ENCODE measurements at regions not wholly inside any gene's neighbourhood (a gene's known extent, or its start where the extent isn't known, plus 50 kb on each side); places are given as distances from the start of the nearest gene placed in this dataset.
"Not testable (repeated sequence)": the region's sequence is repeated elsewhere in the genome, so short reads cannot be mapped to it uniquely, and the experiment has no call there.

- DNase-seq (ENCODE audit: low read depth): no peak
Observed at GRCh38 chr10:21141946-21142492, 244.9 kb upstream of the NEBL start.

GRCh38 chr10:21138769-21139340, 241.7 kb upstream of the NEBL start:
- no peak for DNase-seq (ENCODE audit: low read depth)

DNA sequence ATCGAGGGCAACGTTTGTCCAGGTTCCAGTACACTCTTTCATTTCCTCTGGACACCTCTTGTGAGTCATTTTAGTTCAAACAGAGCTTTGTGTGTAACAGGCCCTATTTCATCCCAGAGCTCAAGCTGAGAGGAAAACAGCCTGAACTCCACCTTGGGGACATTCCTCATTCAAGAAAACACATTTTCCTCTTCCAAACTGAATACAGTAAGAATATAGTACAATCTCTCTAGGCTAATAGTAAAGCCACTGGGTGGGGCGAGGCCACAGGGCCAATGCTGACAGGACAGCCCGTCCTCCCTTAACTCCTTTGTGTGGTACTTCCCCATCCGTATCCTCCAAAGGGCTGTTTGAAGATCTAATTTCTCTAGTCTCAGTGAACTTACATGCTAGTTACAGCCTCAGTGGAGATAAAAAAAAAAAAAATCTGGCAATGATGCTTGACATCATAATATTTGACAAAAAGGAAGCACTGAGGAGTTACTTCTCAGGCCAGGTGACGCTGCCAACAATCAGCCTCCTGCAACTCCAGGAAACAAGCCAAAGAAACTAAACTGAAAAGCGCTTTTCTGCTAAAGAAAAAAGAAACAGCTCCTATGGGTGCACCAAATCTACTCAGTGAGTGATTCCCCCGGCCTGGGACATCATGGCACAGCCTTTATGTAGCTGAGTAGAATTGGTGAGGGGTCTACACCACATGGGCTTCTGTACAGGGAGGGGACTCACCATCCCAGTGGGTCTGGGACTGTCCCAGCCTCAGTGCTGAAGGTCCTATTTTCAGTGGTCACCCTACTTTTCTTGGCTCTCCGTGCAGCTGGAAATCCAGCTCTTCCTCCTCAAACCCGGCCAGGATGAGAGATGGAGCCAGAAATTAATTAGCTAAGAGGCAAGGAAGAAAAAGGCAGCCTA, 238.2 kb upstream of the NEBL start:
- DNase-seq (ENCODE audit: low read depth): peak; percentile 30

- DNase-seq (ENCODE audit: low read depth): no peak
Observed at GRCh38 chr10:21134645-21135022, 237.5 kb upstream of the NEBL start.

GRCh38 chr10:21130683-21131442, 233.8 kb upstream of the NEBL start:
- DNase-seq (ENCODE audit: low read depth): no peak

- no peak for DNase-seq (ENCODE audit: low read depth)
Observed at GRCh38 chr10:21130108-21130507, 233.0 kb upstream of the NEBL start.

- no peak for DNase-seq (ENCODE audit: low read depth)
Observed at GRCh38 chr10:21125471-21126228, 228.5 kb upstream of the NEBL start.

- no peak for DNase-seq (ENCODE audit: low read depth)
Observed at GRCh38 chr10:21122907-21123306, 225.8 kb upstream of the NEBL start.

DNA sequence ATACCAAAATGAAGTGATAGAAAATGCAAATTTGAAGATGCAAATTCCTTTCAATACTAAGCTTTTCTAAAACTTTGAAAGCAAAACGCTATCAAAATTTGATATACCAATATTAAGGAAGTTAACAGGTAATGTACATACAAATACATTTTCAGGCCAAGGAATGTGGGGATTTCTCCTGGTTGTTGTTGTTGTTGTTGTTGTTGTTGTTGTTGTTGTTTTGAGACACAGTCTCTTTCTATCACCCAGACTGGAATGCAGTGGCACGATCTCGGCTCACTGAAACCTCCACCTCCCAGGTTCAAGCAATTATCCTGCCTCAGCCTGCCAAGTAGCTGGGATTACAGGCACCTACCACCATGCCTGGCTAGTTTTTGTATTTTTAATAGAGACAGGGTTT, 224.7 kb upstream of the NEBL start:
- not testable (repeated sequence) for DNase-seq (ENCODE audit: low read depth)

DNA sequence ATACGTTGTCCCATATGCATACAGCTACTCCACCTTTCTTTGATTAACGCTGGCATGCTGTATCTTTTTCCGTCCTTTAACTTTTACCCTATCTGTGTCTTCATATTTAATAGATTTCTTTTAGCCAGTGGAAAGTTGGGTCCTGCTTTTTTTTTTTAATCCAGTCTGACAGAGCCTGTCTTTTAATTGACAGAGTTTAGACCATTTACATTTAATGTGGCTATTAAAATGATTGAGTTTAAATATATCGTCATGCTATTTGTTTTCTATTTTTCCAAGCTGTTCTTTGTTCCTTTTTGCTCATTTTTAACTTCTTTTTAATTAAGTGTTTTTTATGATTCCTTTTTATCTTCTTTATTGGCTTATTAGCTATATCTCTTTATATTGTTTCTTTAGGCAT, 217.6 kb upstream of the NEBL start:
- no peak for DNase-seq (ENCODE audit: low read depth)

- no peak for DNase-seq (ENCODE audit: low read depth)
Observed at GRCh38 chr10:21110358-21110757, 213.2 kb upstream of the NEBL start.

- not testable (repeated sequence) for DNase-seq (ENCODE audit: low read depth)
Observed at GRCh38 chr10:21106931-21107330, 209.8 kb upstream of the NEBL start.

GRCh38 chr10:21105331-21105730, 208.2 kb upstream of the NEBL start:
- DNase-seq (ENCODE audit: low read depth): not testable (repeated sequence)

- DNase-seq (ENCODE audit: low read depth): peak; percentile 49
Observed at GRCh38 chr10:21100871-21101514, 203.9 kb upstream of the NEBL start.

DNA sequence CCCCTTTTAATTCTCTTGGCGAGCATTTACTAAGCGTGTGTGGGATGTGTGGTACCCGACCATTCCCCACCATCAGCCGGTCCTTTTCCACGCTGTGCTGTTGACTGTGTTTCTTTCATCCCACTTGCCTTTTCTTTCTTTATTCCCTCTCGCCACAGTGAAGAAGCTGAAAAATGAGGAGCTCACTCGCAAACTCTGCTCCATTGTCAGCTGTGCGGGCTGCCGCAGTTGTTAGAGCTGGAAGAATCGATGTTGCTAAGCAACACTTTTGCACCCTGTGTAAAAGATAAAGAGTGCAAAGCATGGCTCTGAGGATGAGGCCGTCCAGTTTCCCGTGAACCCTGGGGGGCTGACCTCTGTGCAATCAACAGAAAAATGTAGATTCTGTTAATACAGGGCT, 203.1 kb upstream of the NEBL start:
- no peak for DNase-seq (ENCODE audit: low read depth)

DNA sequence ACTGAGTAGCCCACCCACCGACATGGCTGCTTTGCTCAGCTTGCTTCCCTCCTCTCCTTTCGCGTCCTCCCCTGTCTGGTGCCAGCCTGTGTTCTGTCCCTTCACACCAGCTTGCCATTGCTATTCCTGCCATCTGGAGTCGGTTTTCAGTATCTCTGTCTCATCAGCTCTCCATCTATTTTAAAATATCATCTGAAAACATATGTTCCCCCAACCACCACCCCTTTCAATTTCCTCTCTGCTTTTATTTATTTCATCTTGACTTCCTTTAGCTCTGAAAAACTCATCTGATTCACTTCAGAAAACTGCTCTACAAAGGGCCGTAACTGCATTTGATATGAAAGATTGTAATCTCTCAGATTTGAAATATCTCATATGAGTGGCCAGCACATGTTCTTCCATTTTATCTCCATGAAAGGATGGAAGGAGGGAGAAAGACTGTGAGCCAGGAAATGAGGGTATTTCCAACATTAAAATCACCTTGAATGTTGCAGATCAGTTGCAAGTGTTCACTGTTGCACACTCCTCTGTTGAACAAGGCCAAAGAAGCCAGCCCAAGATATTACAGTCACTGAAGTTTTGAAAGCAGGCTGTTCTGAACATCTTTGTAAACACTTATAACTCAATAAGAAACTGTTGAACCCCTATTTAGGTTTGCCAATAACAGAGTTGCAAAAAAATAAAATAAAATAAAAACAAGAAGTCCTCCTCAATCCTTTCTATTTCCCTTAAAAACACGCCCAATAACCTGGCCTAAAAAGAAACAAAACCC, 202.4 kb upstream of the NEBL start:
- DNase-seq (ENCODE audit: low read depth): no peak

GRCh38 chr10:21097926-21098355, 200.8 kb upstream of the NEBL start:
- no peak for DNase-seq (ENCODE audit: low read depth)

GRCh38 chr10:21095494-21096055, 198.5 kb upstream of the NEBL start:
- no peak for DNase-seq (ENCODE audit: low read depth)

DNA sequence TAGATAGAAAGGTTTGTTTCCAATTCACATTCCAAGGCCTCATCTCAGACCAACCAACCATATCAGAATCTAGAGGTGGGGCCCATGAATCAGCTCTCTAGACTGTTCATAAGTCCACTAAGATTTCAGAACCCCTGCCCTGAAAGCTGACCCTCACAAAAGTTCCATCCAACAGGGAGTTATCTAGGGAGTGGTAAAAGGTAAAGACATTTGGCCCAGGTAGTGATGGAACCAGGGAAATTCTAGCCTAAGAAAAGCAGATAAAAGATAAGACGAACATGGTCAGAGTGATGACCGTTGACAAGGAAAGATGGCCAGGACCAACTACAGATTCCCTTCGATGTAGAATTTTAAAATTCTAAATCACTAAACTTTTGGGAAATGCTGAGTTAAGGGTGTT, 198.0 kb upstream of the NEBL start:
- DNase-seq (ENCODE audit: low read depth): no peak
